Neural crest cell (in vitro differentiated cells): ENCODE measurements at regions not wholly inside any gene's neighbourhood (a gene's known extent, or its start where the extent isn't known, plus 50 kb on each side); places are given as distances from the start of the nearest gene placed in this dataset.
A peak's percentile ranks its signal among the peaks of the same experiment; 100 is the strongest.

Source experiments
- DNase-seq: peaks from one replicate; pipeline ENCODE4 v3.0.0; 2021; ENCODE audit warnings: low read depth, mixed read lengths, low spot score
- H3K27ac Mint-ChIP-seq: one replicate; pipeline ENCODE4 v1.8.0; 2021; ENCODE audit warnings: mild to moderate bottlenecking, mixed read lengths; ENCODE audit not compliant: unreplicated experiment
- H3K27me3 Mint-ChIP-seq: 2 replicates; pipeline ENCODE4 v1.8.0; 2021; ENCODE audit warnings: low read depth, mild to moderate bottlenecking, mixed read lengths
- H3K36me3 Mint-ChIP-seq: 2 replicates; pipeline ENCODE4 v1.8.0; 2021; ENCODE audit warnings: low read depth, mild to moderate bottlenecking, mixed read lengths
- H3K4me1 Mint-ChIP-seq: 2 replicates; pipeline ENCODE4 v1.8.0; 2021; ENCODE audit warnings: mixed read lengths
- H3K4me3 Mint-ChIP-seq: one replicate; pipeline ENCODE4 v1.8.0; 2021; ENCODE audit warnings: mild to moderate bottlenecking, mixed read lengths
- H3K9me3 Mint-ChIP-seq: 2 replicates; pipeline ENCODE4 v1.8.0; 2021; ENCODE audit warnings: mixed read lengths
- CTCF ChIP-seq: fragments of 200-600 bp; sonication (generic); conservative IDR thresholded peaks from 2 replicates; pipeline ENCODE4 v1.5.0; 2021; ENCODE audit warnings: antibody characterized with exemption, mild to moderate bottlenecking

- Mint-ChIP-seq H3K4me3 (no peak overlapping the region), H3K9me3 (peaks cover 2% of the 10 kb centered on the region), H3K27me3 (no peaks in the 10 kb centered on the region), H3K27ac (no peak overlapping the region), H3K36me3 (no peaks in the 10 kb centered on the region), H3K4me1 (peaks cover 18% of the 10 kb centered on the region)
- no peak for DNase-seq
- TF ChIP-seq CTCF = no peak
Observed at GRCh38 chrX:6382284-6382683, 152.6 kb downstream of the VCX3A start.

GRCh38 chrX:6377103-6377764, 148.6 kb upstream of the NLGN4X start:
- DNase-seq = no peak
- peaks cover 2% of the 10 kb centered on the region for H3K9me3 Mint-ChIP-seq
- no peak overlapping the region for H3K4me3 Mint-ChIP-seq
- peaks cover 27% of the 10 kb centered on the region for H3K4me1 Mint-ChIP-seq
- no peak for TF ChIP-seq CTCF
- H3K27me3 Mint-ChIP-seq = no peaks in the 10 kb centered on the region
- no peaks in the 10 kb centered on the region for H3K36me3 Mint-ChIP-seq
- no peak overlapping the region for H3K27ac Mint-ChIP-seq

GRCh38 chrX:6374556-6374955, 145.9 kb upstream of the NLGN4X start:
- no peak for DNase-seq
- peaks cover 27% of the 10 kb centered on the region for H3K4me1 Mint-ChIP-seq
- no peaks in the 10 kb centered on the region for H3K36me3 Mint-ChIP-seq
- TF ChIP-seq CTCF = no peak
- no peaks in the 10 kb centered on the region for H3K27me3 Mint-ChIP-seq
- no peak overlapping the region for H3K27ac Mint-ChIP-seq
- H3K4me3 Mint-ChIP-seq = no peak overlapping the region
- no peaks in the 10 kb centered on the region for H3K9me3 Mint-ChIP-seq

GRCh38 chrX:6372981-6373380, 144.3 kb upstream of the NLGN4X start:
- H3K27me3 Mint-ChIP-seq = no peaks in the 10 kb centered on the region
- no peaks in the 10 kb centered on the region for H3K36me3 Mint-ChIP-seq
- peaks cover 27% of the 10 kb centered on the region for H3K4me1 Mint-ChIP-seq
- no peak overlapping the region for H3K27ac Mint-ChIP-seq
- no peak for TF ChIP-seq CTCF
- peaks cover 3% of the 10 kb centered on the region for H3K9me3 Mint-ChIP-seq
- DNase-seq = no peak
- H3K4me3 Mint-ChIP-seq = no peak overlapping the region

GRCh38 chrX:6371353-6371752, 142.7 kb upstream of the NLGN4X start:
- no peak for TF ChIP-seq CTCF
- DNase-seq = no peak
- Mint-ChIP-seq H3K36me3 (no peaks in the 10 kb centered on the region), H3K27ac (no peak overlapping the region), H3K4me3 (no peak overlapping the region), H3K27me3 (no peaks in the 10 kb centered on the region), H3K4me1 (peaks cover 18% of the 10 kb centered on the region), H3K9me3 (peaks cover 3% of the 10 kb centered on the region)

GRCh38 chrX:6363188-6363587, 134.5 kb upstream of the NLGN4X start:
- Mint-ChIP-seq H3K4me1 (no peaks in the 10 kb centered on the region), H3K9me3 (peaks cover 5% of the 10 kb centered on the region), H3K27me3 (no peaks in the 10 kb centered on the region)

More at GRCh38 chrX:6363188-6363587, 134.5 kb upstream of the NLGN4X start:
- Mint-ChIP-seq H3K27ac (no peak overlapping the region), H3K36me3 (no peaks in the 10 kb centered on the region), H3K4me3 (no peak overlapping the region)
- TF ChIP-seq CTCF = peak; percentile 59
- DNase-seq = no peak
